ENCODE measurements at regions not wholly inside any gene's neighbourhood (a gene's known extent, or its start where the extent isn't known, plus 50 kb on each side); places are given as distances from the start of the nearest gene placed in this dataset.

DNA sequence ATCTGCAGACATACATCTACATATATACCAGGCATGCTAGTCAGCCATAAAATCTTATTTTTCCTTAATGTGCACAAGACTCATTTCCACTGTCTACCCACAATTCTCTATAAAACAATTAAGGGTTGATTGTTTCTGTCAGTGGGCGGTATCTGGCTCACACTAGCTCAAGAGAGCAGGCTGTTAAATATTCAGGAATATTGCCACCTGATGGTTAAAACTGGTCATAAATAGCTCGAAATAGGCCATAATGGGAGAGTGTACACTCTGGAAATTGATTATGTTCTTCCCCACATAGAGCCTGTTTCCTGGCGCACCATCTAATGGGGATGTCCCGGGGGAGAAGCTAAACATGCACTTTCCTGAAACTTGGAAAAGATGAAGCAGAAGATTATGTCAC, 620.6 kb upstream of the ANKRD30A start:
- TF ChIP-seq CTCF (IDR thresholded peaks at IDR 0.05) (no peak), POLR2A (IDR thresholded peaks at IDR 0.05) (no peak)
